H1 (cell line): ENCODE measurements at regions not wholly inside any gene's neighbourhood (a gene's known extent, or its start where the extent isn't known, plus 50 kb on each side); places are given as distances from the start of the nearest gene placed in this dataset.

Experiments used
- CTCF ChIA-PET: fragments of 300-600 bp; sonication (Branson Sonifier 250); formaldehyde crosslinking; loops from one replicate; lab custom pipeline; 2021; ENCODE audit not compliant: partially characterized antibody; lab: Charles Lee
- POLR2A ChIA-PET: fragments of 300-600 bp; sonication (Branson Sonifier 250); formaldehyde crosslinking; loops from one replicate; lab custom pipeline; 2021; ENCODE audit warnings: inconsistent platforms; ENCODE audit not compliant: partially characterized antibody; lab: Charles Lee
- DNase-seq, 2 experiments: peaks; one replicate each; pipeline versions ENCODE4 v3.0.0 to v3.0.0-alpha.2; 2010 to 2022; ENCODE audit warnings: low spot score in 2 of 2, low read depth in 1 of 2, mixed read lengths in 1 of 2
- FAIRE-seq: peaks from 2 replicates; lab custom pipeline; 2011; peaks lifted over from hg19 to GRCh38; lab: Jason Lieb, UNC
- H2AFZ ChIP-seq: 2 replicates; pipeline ENCODE4 v1.8.1; 2012; ENCODE audit warnings: low read length, inconsistent platforms
- H2AK5ac ChIP-seq: 2 replicates; pipeline ENCODE4 v1.6.1; 2013; ENCODE audit warnings: low read depth, low read length
- H2BK120ac ChIP-seq: replicated peaks from 2 replicates; pipeline ENCODE3; 2013; ENCODE audit warnings: low read depth, low read length, inconsistent platforms
- H2BK12ac ChIP-seq: 2 replicates; pipeline ENCODE4 v1.6.1; 2013; ENCODE audit warnings: low read depth, low read length
- H2BK15ac ChIP-seq: 2 replicates; pipeline ENCODE4 v1.6.1; 2013; ENCODE audit warnings: low read length
- H2BK20ac ChIP-seq: 2 replicates; pipeline ENCODE4 v1.6.1; 2013; ENCODE audit warnings: low read length
- H2BK5ac ChIP-seq: 2 replicates; pipeline ENCODE4 v1.6.1; 2013; ENCODE audit warnings: low read depth, low read length
- H3K14ac ChIP-seq: 2 replicates; pipeline ENCODE4 v1.6.1; 2013; ENCODE audit warnings: inconsistent platforms; ENCODE audit not compliant: insufficient read length
- H3K18ac ChIP-seq: 2 replicates; pipeline ENCODE4 v1.6.1; 2013; ENCODE audit warnings: low read length; ENCODE audit errors: extremely low read depth
- H3K23ac ChIP-seq: 2 replicates; pipeline ENCODE4 v1.6.1; 2013; ENCODE audit warnings: inconsistent platforms; ENCODE audit not compliant: insufficient read length
- H3K23me2 ChIP-seq: 2 replicates; pipeline ENCODE4 v1.6.1; 2013; ENCODE audit warnings: low read depth, low read length
- H3K27ac ChIP-seq: 2 replicates; pipeline ENCODE4 v1.6.1; 2011; ENCODE audit warnings: low read depth, low read length, inconsistent platforms
- H3K27me3 ChIP-seq, 4 experiments: replicated peaks in 1 of 4; 1 replicate in 1 of 4; 2 replicates in 3 of 4; pipeline versions ENCODE4 v1.6.1 to v1.8.1; 2011 to 2013; ENCODE audit warnings: low read length in 3 of 4, mild to moderate bottlenecking in 3 of 4, inconsistent platforms in 2 of 4, mixed read lengths in 2 of 4, moderate library complexity in 1 of 4; ENCODE audit not compliant: control insufficient read depth in 3 of 4, insufficient read depth in 3 of 4; ENCODE audit errors: extremely low read depth in 1 of 4
- H3K36me3 ChIP-seq, 4 experiments: 2 replicates each; pipeline versions ENCODE4 v1.6.1 to v1.8.1; 2011 to 2013; ENCODE audit warnings: mild to moderate bottlenecking in 4 of 4, low read length in 3 of 4, moderate library complexity in 2 of 4, control low read depth in 1 of 4, inconsistent platforms in 1 of 4; ENCODE audit not compliant: insufficient read depth in 4 of 4, control insufficient read depth in 2 of 4
- H3K4ac ChIP-seq: replicated peaks from 2 replicates; pipeline ENCODE3; 2013; ENCODE audit warnings: low read length, low read depth, mixed read lengths, inconsistent platforms; ENCODE audit not compliant: insufficient read length
- H3K4me1 ChIP-seq, 4 experiments: replicated peaks in 1 of 4; 1 replicate in 1 of 4; 2 replicates in 3 of 4; pipeline versions ENCODE4 v1.6.1 to v1.8.1; 2011 to 2013; ENCODE audit warnings: low read length in 3 of 4, inconsistent platforms in 2 of 4, mixed read lengths in 1 of 4; ENCODE audit not compliant: insufficient read depth in 4 of 4, control insufficient read depth in 3 of 4
- H3K4me2 ChIP-seq, 2 experiments: 2 replicates each; pipeline versions ENCODE4 v1.6.1 to v1.8.1; 2011 to 2013; ENCODE audit warnings: low read depth in 2 of 2, low read length in 2 of 2, control low read depth in 1 of 2, inconsistent platforms in 1 of 2, mild to moderate bottlenecking in 1 of 2; ENCODE audit not compliant: insufficient read depth in 1 of 2
- H3K4me3 ChIP-seq, 4 experiments: fragments of 200-600, 300-600 bp in 1 of 4; sonication (generic), shearing (Covaris generic), sonication (Bioruptor Twin) in 1 of 4; 2 replicates each; pipeline versions ENCODE4 v1.5.1 to v1.8.1; 2011 to 2016; ENCODE audit warnings: low read length in 4 of 4, low read depth in 3 of 4, control low read depth in 2 of 4, inconsistent platforms in 2 of 4, mild to moderate bottlenecking in 2 of 4, mixed read lengths in 1 of 4, moderate library complexity in 1 of 4; ENCODE audit not compliant: insufficient read depth in 2 of 4; ENCODE audit errors: extremely low read depth in 1 of 4
- H3K56ac ChIP-seq: replicated peaks from 2 replicates; pipeline ENCODE3; 2013; ENCODE audit warnings: low read depth, mild to moderate bottlenecking, mixed read lengths, low read length, inconsistent platforms; ENCODE audit not compliant: insufficient read length
- H3K79me1 ChIP-seq: 2 replicates; pipeline ENCODE4 v1.6.1; 2013; ENCODE audit warnings: low read depth, low read length, control low read depth
- H3K79me2 ChIP-seq, 2 experiments: 2 replicates each; pipeline versions ENCODE4 v1.6.1 to v1.8.1; 2012 to 2013; ENCODE audit warnings: low read length in 2 of 2, mild to moderate bottlenecking in 2 of 2, inconsistent platforms in 1 of 2; ENCODE audit not compliant: insufficient read depth in 2 of 2, control insufficient read depth in 1 of 2
- H3K9ac ChIP-seq, 4 experiments: replicated peaks in 1 of 4; 1 replicate in 1 of 4; 2 replicates in 3 of 4; pipeline versions ENCODE4 v1.6.1 to v1.8.1; 2011 to 2013; ENCODE audit warnings: low read depth in 3 of 4, low read length in 3 of 4, control low read depth in 2 of 4, mild to moderate bottlenecking in 2 of 4, moderate library complexity in 2 of 4, inconsistent platforms in 1 of 4; ENCODE audit errors: extremely low read depth in 1 of 4
- H3K9me3 ChIP-seq, 2 experiments: 2 replicates each; pipeline versions ENCODE4 v1.6.1 to v1.8.1; 2012 to 2013; ENCODE audit warnings: mild to moderate bottlenecking in 2 of 2, moderate library complexity in 2 of 2, control low read depth in 1 of 2, inconsistent platforms in 1 of 2, low read depth in 1 of 2, low read length in 1 of 2, mixed read lengths in 1 of 2; ENCODE audit not compliant: insufficient read depth in 2 of 2
- H4K20me1 ChIP-seq, 2 experiments: replicated peaks in 1 of 2; 2 replicates each; pipeline versions ENCODE3 to v1.8.1; 2011 to 2013; ENCODE audit warnings: inconsistent platforms in 2 of 2, low read length in 2 of 2, mild to moderate bottlenecking in 1 of 2; ENCODE audit not compliant: insufficient read depth in 2 of 2, control insufficient read depth in 1 of 2
- H4K5ac ChIP-seq: 2 replicates; pipeline ENCODE4 v1.6.1; 2013; ENCODE audit warnings: low read length, low read depth, mixed read lengths, inconsistent platforms; ENCODE audit not compliant: insufficient read length
- H4K8ac ChIP-seq: 2 replicates; pipeline ENCODE4 v1.8.0; 2013; ENCODE audit warnings: mild to moderate bottlenecking, moderate library complexity, low read length, inconsistent platforms; ENCODE audit not compliant: insufficient read depth; ENCODE audit errors: extremely low read depth
- H4K91ac ChIP-seq: replicated peaks from 2 replicates; pipeline ENCODE3; 2013; ENCODE audit warnings: low read length, mixed read lengths, inconsistent platforms; ENCODE audit not compliant: insufficient read length
- BACH1 ChIP-seq: IDR thresholded peaks from 2 replicates; pipeline ENCODE4 v1.6.1; 2012; ENCODE audit warnings: low read length, improper control_type of control experiment
- GABPA ChIP-seq: IDR thresholded peaks from 2 replicates; pipeline ENCODE4 v1.6.1; 2011; ENCODE audit warnings: mild to moderate bottlenecking, low read length, moderate library complexity, borderline replicate concordance; ENCODE audit not compliant: insufficient read depth
- HDAC2 ChIP-seq, 2 experiments: fragments of 300-600 bp in 1 of 2; sonication (generic) in 1 of 2; IDR thresholded peaks; 2 replicates each; pipeline ENCODE4 v1.6.1; 2011 to 2012; ENCODE audit warnings: low read depth in 2 of 2, low read length in 2 of 2, mild to moderate bottlenecking in 2 of 2, moderate library complexity in 2 of 2, borderline replicate concordance in 1 of 2, inconsistent platforms in 1 of 2
- KDM4A ChIP-seq: IDR thresholded peaks from one replicate; pipeline ENCODE4 v1.7.1; 2012; ENCODE audit warnings: low read depth, mild to moderate bottlenecking, moderate library complexity, low read length, inconsistent platforms; ENCODE audit not compliant: severe bottlenecking
- RXRA ChIP-seq: IDR thresholded peaks from 2 replicates; pipeline ENCODE4 v1.6.1; 2011; ENCODE audit warnings: low read depth, mild to moderate bottlenecking, low read length, moderate library complexity; ENCODE audit not compliant: insufficient read depth
- SIX5 ChIP-seq: IDR thresholded peaks from 2 replicates; pipeline ENCODE4 v1.6.1; 2011; ENCODE audit warnings: mild to moderate bottlenecking, low read depth, low read length
- TAF7 ChIP-seq: optimal IDR thresholded peaks from 2 replicates; pipeline ENCODE3; 2011; ENCODE audit warnings: low read depth, mild to moderate bottlenecking, inconsistent platforms, low read length, moderate library complexity, borderline replicate concordance
- TBP ChIP-seq: IDR thresholded peaks from 2 replicates; pipeline ENCODE4 v1.6.1; 2011; ENCODE audit warnings: low read depth, low read length, improper control_type of control experiment
- TCF12 ChIP-seq: IDR thresholded peaks from 2 replicates; pipeline ENCODE4 v1.6.1; 2011; ENCODE audit warnings: low read depth, mild to moderate bottlenecking, low read length
- WGBS, 2 experiments: shearing (Covaris generic) in 1 of 2; methylation state at CpG; one replicate each; pipeline versions ENCODE4 v1.1.6 to v1.1.7; 2013 to 2015; ENCODE audit warnings: low lambda C conversion rate in 2 of 2, mixed read lengths in 2 of 2, inconsistent platforms in 1 of 2, low coverage in 1 of 2, missing lambda C conversion rate in 1 of 2; ENCODE audit not compliant: insufficient replicate concordance in 2 of 2, insufficient coverage in 1 of 2, insufficient read length in 1 of 2; ENCODE audit errors: extremely low coverage in 1 of 2, missing lambda C conversion rate in 1 of 2; 5-methylcytosine and 5-hydroxymethylcytosine counted together

DNA sequence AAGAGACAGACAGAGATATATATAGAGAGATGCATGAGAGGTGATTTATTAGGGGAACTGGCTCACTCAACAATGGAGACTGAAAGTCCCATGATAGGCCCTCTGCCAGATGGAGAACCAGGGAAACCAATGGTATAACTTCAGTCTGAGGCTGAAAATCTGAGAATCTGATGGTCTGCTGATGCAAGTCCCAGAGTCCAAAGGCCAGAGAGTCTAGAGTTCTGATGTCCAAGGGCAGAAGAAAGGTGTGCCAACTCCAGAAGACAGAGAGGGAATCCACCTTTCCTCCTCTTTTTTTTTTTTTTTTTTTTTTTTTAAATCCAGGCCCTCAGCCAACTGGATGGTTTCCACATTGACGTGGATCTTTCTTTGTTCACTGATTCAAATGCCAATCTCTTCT is 197.9 kb upstream of the MEIS2 start:
- Histone ChIP-seq H3K4me3 (no peak overlapping the region), H2AK5ac (no peak overlapping the region), H2BK12ac (no peak overlapping the region), H2BK20ac (no peak overlapping the region), H2BK5ac (no peak overlapping the region), H3K4me1 (no peaks in the 10 kb centered on the region), H2AFZ (peak overlapping the region; percentile 88; the same call in 1 of the 2 replicates), H3K4ac (no peak overlapping the region), H3K36me3 (no peaks in the 10 kb centered on the region), H3K9ac (no peak overlapping the region), H4K91ac (no peak overlapping the region), H3K18ac (no peak overlapping the region), H3K4me2 (no peak overlapping the region), H3K23me2 (no peaks in the 10 kb centered on the region), H3K27me3 (no peaks in the 10 kb centered on the region), H3K9me3 (no peaks in the 10 kb centered on the region), H2BK120ac (no peak overlapping the region), H4K20me1 (no peaks in the 10 kb centered on the region), H4K8ac (no peak overlapping the region), H4K5ac (no peak overlapping the region), H3K79me2 (no peaks in the 10 kb centered on the region), H3K56ac (no peak overlapping the region), H3K27ac (no peak overlapping the region), H3K14ac (no peak overlapping the region), H3K79me1 (no peaks in the 10 kb centered on the region; the same call in 1 of the 2 replicates), H2BK15ac (no peak overlapping the region), H3K23ac (no peak overlapping the region)
- DNase-seq (no peak), FAIRE-seq (no peak)
- ChIA-PET CTCF (no interaction called here), POLR2A (no interaction called here)
- TF ChIP-seq TAF7 (no peak), BACH1 (no peak), RXRA (no peak), KDM4A (no peak), GABPA (no peak), TCF12 (no peak), SIX5 (no peak), TBP (no peak), HDAC2 (IDR thresholded peaks at IDR 0.05; ENCODE audit: borderline replicate concordance in 1 of 2, low read depth in 2 of 2, low read length in 2 of 2) (no peak)
- 89% methylated on average over 1 of the region's 1 CpG; no CpG with 5 or more reads in 1 of the 2 experiments for WGBS, 2 experiments
